Smooth muscle cell (in vitro differentiated cells): ENCODE measurements at regions not wholly inside any gene's neighbourhood (a gene's known extent, or its start where the extent isn't known, plus 50 kb on each side); places are given as distances from the start of the nearest gene placed in this dataset.

Experiments
- DNase-seq: peaks from one replicate; lab custom pipeline; 2025; ENCODE audit not compliant: unreplicated experiment; lab: John Stamatoyannopoulos, UW
- H2AFZ ChIP-seq: fragments of 200-600 bp; sonication (generic); 2 replicates; pipeline ENCODE4 v1.6.0; 2016; ENCODE audit warnings: antibody characterized with exemption, low read depth, mild to moderate bottlenecking
- H3F3A ChIP-seq: fragments of 200-600 bp; sonication (generic); 2 replicates; pipeline ENCODE4 v1.6.0; 2017; ENCODE audit warnings: antibody characterized with exemption, low read depth
- H3K27ac ChIP-seq: fragments of 200-600 bp; sonication (generic); 2 replicates; pipeline ENCODE4 v1.5.1; 2016; ENCODE audit warnings: low read depth, mild to moderate bottlenecking
- H3K27me3 ChIP-seq: fragments of 200-600 bp; sonication (generic); 2 replicates; pipeline ENCODE4 v1.6.1; 2016; ENCODE audit warnings: low read depth, mild to moderate bottlenecking
- H3K36me3 ChIP-seq: fragments of 200-600 bp; sonication (generic); 2 replicates; pipeline ENCODE4 v1.5.1; 2016; ENCODE audit warnings: low read depth
- H3K4me1 ChIP-seq: fragments of 200-600 bp; sonication (generic); 2 replicates; pipeline ENCODE4 v1.5.1; 2016; ENCODE audit warnings: low read depth
- H3K4me2 ChIP-seq: fragments of 200-600 bp; sonication (generic); 2 replicates; pipeline ENCODE4 v1.6.0; 2016; ENCODE audit warnings: mild to moderate bottlenecking
- H3K4me3 ChIP-seq: fragments of 200-600 bp; sonication (generic); 2 replicates; pipeline ENCODE4 v1.5.1; 2016; ENCODE audit warnings: mild to moderate bottlenecking
- H3K79me2 ChIP-seq: fragments of 200-600 bp; sonication (generic); 2 replicates; pipeline ENCODE4 v1.6.0; 2016; ENCODE audit warnings: low read depth, mild to moderate bottlenecking
- H3K9ac ChIP-seq: fragments of 200-600 bp; sonication (generic); 2 replicates; pipeline ENCODE4 v1.6.0; 2016; ENCODE audit warnings: low read depth
- H3K9me3 ChIP-seq: fragments of 200-600 bp; sonication (generic); replicated peaks from 2 replicates; pipeline ENCODE4 v1.5.1; 2016; ENCODE audit warnings: low read depth
- H4K20me1 ChIP-seq: fragments of 200-600 bp; sonication (generic); 2 replicates; pipeline ENCODE4 v1.6.0; 2016; ENCODE audit warnings: low read depth
- WGBS: methylation state at CpG from one replicate; pipeline ENCODE4 v1.1.7; 2016; ENCODE audit warnings: low lambda C conversion rate; 5-methylcytosine and 5-hydroxymethylcytosine counted together
- TF ChIP-seq, protein P1 (sequence below): fragments of 200-600 bp; sonication (generic); IDR thresholded peaks from 2 replicates; pipeline ENCODE4 v1.5.1; 2017; ENCODE audit warnings: borderline replicate concordance, mild to moderate bottlenecking, antibody characterized with exemption; ENCODE audit not compliant: insufficient read depth, poor library complexity, severe bottlenecking

DNA sequence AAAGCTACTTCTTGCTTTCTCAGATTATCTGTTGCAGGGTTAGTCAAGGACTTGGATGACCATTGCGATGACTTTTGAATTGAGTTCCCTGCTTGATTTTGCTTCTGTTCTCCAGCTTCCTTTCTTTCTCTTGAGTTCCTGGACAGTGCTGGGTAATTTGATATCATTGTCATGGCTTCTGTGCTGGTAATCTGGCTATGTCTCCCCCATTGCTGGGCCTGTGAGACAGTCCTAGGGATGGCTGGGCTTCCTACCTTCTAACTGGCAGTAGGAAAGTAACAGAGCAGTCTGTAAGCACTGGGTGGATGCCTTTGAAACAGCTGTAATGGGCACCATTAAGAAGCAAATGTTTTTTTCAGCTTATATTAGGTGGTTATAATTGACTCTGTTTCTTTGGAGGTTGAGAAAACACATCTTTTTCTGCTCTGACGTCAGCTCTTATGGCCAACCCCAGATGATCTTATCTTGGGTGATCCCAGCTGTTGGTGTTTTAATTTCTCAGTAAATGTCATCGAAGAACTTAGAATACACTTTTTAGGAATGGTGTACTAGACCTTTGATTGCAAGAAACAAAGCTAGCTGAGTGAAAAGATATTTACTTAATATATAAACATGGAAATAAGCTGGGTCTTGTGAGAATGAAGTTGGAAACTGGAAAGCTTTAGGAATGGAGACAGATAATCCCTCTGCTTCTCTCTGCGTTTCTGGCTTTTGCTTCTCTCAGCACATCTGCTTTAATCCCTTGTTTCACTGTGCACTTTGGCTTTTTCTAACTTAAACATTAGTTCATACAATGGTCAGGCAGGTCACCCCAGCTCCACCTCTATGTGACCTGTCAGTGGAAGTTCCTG lies 195.0 kb upstream of the MAN1A1 start:
- Histone ChIP-seq H4K20me1 (no peaks in the 10 kb centered on the region), H3K4me2 (peak overlapping the region; percentile 4), H3K36me3 (no peaks in the 10 kb centered on the region), H3K4me3 (no peak overlapping the region), H2AFZ (no peak overlapping the region), H3K27ac (peak overlapping the region; percentile 25), H3F3A (peaks cover 7% of the 10 kb centered on the region), H3K27me3 (no peaks in the 10 kb centered on the region), H3K9ac (no peak overlapping the region), H3K79me2 (no peaks in the 10 kb centered on the region), H3K9me3 (no peaks in the 10 kb centered on the region), H3K4me1 (peaks cover 8% of the 10 kb centered on the region)
- 46% methylated on average over 4 of the region's 4 CpGs for WGBS
- TF ChIP-seq, protein P1, sequence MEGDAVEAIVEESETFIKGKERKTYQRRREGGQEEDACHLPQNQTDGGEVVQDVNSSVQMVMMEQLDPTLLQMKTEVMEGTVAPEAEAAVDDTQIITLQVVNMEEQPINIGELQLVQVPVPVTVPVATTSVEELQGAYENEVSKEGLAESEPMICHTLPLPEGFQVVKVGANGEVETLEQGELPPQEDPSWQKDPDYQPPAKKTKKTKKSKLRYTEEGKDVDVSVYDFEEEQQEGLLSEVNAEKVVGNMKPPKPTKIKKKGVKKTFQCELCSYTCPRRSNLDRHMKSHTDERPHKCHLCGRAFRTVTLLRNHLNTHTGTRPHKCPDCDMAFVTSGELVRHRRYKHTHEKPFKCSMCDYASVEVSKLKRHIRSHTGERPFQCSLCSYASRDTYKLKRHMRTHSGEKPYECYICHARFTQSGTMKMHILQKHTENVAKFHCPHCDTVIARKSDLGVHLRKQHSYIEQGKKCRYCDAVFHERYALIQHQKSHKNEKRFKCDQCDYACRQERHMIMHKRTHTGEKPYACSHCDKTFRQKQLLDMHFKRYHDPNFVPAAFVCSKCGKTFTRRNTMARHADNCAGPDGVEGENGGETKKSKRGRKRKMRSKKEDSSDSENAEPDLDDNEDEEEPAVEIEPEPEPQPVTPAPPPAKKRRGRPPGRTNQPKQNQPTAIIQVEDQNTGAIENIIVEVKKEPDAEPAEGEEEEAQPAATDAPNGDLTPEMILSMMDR: no peak
- no peak for DNase-seq

DNA sequence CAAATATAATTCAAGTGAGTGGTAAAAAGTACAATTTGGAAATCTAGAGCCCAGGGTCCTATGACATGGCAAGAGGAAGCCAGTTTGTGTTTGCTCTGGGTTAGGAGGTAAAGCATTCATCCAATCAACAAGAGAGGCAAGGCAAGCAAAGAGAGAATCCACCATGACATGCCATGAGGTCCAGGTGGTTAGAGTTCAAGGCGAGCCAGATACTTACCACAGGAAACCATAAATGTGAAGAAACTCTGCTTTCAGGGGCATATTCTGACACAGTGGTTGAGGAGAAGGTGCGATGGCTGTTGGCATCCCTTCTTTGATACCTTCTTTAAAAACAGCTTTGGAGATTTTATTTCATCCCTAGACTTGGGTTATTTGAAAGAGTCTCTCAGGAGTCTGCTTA lies 193.8 kb upstream of the MAN1A1 start:
- H3K4me1 ChIP-seq: peaks cover 8% of the 10 kb centered on the region
- no peaks in the 10 kb centered on the region for H4K20me1 ChIP-seq
- no peak overlapping the region for H3K4me2 ChIP-seq
- no peaks in the 10 kb centered on the region for H3K79me2 ChIP-seq
- H2AFZ ChIP-seq: no peak overlapping the region
- no peaks in the 10 kb centered on the region for H3K36me3 ChIP-seq
- H3K27me3 ChIP-seq: no peaks in the 10 kb centered on the region
- no peak overlapping the region for H3K9ac ChIP-seq
- no peak overlapping the region for H3K27ac ChIP-seq
- H3F3A ChIP-seq: peaks cover 7% of the 10 kb centered on the region
- WGBS: 100% methylated on average over 2 of the region's 2 CpGs
- H3K9me3 ChIP-seq: no peaks in the 10 kb centered on the region
- TF ChIP-seq, protein P1: no peak
- no peak overlapping the region for H3K4me3 ChIP-seq
- no peak for DNase-seq

DNA sequence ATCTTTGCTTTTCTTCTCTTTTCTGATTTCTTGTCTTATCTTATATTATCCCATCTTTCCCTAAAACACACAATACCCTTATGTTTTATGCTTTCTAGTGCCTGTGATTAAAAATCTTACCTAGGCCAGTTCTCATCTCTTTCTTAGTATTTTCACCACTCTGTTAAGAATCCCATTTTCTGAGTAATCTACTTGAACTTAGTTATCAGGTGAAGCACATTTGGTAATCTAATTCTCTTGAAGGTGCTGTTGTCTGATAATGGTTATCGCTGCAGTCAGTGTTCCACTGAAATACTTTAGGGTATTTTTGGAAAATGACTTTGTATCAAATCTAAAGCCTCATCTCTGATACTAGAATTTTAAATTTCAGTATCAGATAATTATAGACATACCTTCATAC lies 192.5 kb upstream of the MAN1A1 start:
- Histone ChIP-seq H3K36me3 (no peaks in the 10 kb centered on the region), H3K4me3 (no peak overlapping the region), H2AFZ (no peak overlapping the region), H3K4me1 (peaks cover 8% of the 10 kb centered on the region), H3K9me3 (no peaks in the 10 kb centered on the region), H3F3A (peaks cover 7% of the 10 kb centered on the region), H3K9ac (peak overlapping the region; percentile 40), H3K79me2 (no peaks in the 10 kb centered on the region), H3K4me2 (peak overlapping the region; percentile 72), H3K27ac (peak overlapping the region; percentile 85), H3K27me3 (no peaks in the 10 kb centered on the region), H4K20me1 (no peaks in the 10 kb centered on the region)
- TF ChIP-seq, protein P1: no peak
- no peak for DNase-seq
- WGBS: 92% methylated on average over 1 of the region's 1 CpG
